HepG2 (cell line): ENCODE measurements at regions not wholly inside any gene's neighbourhood (a gene's known extent, or its start where the extent isn't known, plus 50 kb on each side); places are given as distances from the start of the nearest gene placed in this dataset.

ENCODE experiments used
- PRPF4 ChIP-seq: fragments of 200-400 bp; formaldehyde crosslinking; IDR thresholded peaks from 2 replicates; pipeline ENCODE4 v1.6.1; 2016; ENCODE audit warnings: low read length, low read depth; ENCODE audit not compliant: poor library complexity, severe bottlenecking
- REXO4 ChIP-seq: sonication (generic); formaldehyde crosslinking; IDR thresholded peaks from 2 replicates; pipeline ENCODE4 v1.8.0; 2022; ENCODE audit warnings: missing genetic modification reagents, mild to moderate bottlenecking, borderline replicate concordance
- ZKSCAN8 ChIP-seq: IDR thresholded peaks from 2 replicates; pipeline ENCODE4 v1.6.1; 2016; ENCODE audit warnings: borderline replicate concordance, missing genetic modification reagents, missing compliant biosample characterization
- TF ChIP-seq, protein P1 (sequence below): sonication (generic); formaldehyde crosslinking; IDR thresholded peaks from 2 replicates; pipeline ENCODE4 v1.4.0; 2020; ENCODE audit warnings: missing genetic modification reagents, borderline replicate concordance
- TF ChIP-seq, protein P2 (sequence below): sonication (generic); formaldehyde crosslinking; IDR thresholded peaks from 2 replicates; pipeline ENCODE4 v1.9.0; 2021; ENCODE audit warnings: mild to moderate bottlenecking, missing genetic modification reagents
- TF ChIP-seq, protein P3 (sequence below): sonication (generic); formaldehyde crosslinking; IDR thresholded peaks from 2 replicates; pipeline ENCODE4 v1.4.0; 2020; ENCODE audit warnings: missing genetic modification reagents

DNA sequence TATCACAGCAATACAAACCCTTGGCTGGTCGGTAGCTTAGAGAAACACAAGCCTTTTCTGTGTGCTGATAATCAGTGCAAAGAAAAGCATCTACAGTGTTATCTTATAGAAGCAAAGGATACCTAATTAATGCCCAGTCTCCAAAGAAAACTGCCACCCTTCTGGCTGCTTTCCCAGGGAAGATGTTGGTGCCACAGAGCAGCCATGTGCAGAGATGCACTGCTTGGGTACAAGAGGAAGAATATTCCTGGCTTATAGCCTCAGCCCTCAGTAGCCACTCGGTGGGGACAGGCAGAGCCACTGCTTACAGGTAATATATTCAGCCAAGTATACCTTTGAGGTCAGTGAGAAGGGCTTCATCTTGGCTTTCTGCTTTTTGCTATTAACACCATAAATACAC lies 185.3 kb downstream of the PCSK1 start (continued):
- TF ChIP-seq REXO4 (CRISPR knock-in tag) (no peak), ZKSCAN8 (CRISPR knock-in tag) (no peak), PRPF4 (no peak)
- TF ChIP-seq, protein P1, sequence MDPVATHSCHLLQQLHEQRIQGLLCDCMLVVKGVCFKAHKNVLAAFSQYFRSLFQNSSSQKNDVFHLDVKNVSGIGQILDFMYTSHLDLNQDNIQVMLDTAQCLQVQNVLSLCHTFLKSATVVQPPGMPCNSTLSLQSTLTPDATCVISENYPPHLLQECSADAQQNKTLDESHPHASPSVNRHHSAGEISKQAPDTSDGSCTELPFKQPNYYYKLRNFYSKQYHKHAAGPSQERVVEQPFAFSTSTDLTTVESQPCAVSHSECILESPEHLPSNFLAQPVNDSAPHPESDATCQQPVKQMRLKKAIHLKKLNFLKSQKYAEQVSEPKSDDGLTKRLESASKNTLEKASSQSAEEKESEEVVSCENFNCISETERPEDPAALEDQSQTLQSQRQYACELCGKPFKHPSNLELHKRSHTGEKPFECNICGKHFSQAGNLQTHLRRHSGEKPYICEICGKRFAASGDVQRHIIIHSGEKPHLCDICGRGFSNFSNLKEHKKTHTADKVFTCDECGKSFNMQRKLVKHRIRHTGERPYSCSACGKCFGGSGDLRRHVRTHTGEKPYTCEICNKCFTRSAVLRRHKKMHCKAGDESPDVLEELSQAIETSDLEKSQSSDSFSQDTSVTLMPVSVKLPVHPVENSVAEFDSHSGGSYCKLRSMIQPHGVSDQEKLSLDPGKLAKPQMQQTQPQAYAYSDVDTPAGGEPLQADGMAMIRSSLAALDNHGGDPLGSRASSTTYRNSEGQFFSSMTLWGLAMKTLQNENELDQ (CRISPR knock-in tag) = no peak
- TF ChIP-seq, protein P2, sequence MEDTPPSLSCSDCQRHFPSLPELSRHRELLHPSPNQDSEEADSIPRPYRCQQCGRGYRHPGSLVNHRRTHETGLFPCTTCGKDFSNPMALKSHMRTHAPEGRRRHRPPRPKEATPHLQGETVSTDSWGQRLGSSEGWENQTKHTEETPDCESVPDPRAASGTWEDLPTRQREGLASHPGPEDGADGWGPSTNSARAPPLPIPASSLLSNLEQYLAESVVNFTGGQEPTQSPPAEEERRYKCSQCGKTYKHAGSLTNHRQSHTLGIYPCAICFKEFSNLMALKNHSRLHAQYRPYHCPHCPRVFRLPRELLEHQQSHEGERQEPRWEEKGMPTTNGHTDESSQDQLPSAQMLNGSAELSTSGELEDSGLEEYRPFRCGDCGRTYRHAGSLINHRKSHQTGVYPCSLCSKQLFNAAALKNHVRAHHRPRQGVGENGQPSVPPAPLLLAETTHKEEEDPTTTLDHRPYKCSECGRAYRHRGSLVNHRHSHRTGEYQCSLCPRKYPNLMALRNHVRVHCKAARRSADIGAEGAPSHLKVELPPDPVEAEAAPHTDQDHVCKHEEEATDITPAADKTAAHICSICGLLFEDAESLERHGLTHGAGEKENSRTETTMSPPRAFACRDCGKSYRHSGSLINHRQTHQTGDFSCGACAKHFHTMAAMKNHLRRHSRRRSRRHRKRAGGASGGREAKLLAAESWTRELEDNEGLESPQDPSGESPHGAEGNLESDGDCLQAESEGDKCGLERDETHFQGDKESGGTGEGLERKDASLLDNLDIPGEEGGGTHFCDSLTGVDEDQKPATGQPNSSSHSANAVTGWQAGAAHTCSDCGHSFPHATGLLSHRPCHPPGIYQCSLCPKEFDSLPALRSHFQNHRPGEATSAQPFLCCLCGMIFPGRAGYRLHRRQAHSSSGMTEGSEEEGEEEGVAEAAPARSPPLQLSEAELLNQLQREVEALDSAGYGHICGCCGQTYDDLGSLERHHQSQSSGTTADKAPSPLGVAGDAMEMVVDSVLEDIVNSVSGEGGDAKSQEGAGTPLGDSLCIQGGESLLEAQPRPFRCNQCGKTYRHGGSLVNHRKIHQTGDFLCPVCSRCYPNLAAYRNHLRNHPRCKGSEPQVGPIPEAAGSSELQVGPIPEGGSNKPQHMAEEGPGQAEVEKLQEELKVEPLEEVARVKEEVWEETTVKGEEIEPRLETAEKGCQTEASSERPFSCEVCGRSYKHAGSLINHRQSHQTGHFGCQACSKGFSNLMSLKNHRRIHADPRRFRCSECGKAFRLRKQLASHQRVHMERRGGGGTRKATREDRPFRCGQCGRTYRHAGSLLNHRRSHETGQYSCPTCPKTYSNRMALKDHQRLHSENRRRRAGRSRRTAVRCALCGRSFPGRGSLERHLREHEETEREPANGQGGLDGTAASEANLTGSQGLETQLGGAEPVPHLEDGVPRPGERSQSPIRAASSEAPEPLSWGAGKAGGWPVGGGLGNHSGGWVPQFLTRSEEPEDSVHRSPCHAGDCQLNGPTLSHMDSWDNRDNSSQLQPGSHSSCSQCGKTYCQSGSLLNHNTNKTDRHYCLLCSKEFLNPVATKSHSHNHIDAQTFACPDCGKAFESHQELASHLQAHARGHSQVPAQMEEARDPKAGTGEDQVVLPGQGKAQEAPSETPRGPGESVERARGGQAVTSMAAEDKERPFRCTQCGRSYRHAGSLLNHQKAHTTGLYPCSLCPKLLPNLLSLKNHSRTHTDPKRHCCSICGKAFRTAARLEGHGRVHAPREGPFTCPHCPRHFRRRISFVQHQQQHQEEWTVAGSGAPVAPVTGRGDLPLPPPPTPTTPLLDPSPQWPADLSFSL (CRISPR knock-in tag) = no peak
- TF ChIP-seq, protein P3, sequence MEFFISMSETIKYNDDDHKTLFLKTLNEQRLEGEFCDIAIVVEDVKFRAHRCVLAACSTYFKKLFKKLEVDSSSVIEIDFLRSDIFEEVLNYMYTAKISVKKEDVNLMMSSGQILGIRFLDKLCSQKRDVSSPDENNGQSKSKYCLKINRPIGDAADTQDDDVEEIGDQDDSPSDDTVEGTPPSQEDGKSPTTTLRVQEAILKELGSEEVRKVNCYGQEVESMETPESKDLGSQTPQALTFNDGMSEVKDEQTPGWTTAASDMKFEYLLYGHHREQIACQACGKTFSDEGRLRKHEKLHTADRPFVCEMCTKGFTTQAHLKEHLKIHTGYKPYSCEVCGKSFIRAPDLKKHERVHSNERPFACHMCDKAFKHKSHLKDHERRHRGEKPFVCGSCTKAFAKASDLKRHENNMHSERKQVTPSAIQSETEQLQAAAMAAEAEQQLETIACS = no peak
